ENCODE measurements at regions not wholly inside any gene's neighbourhood (a gene's known extent, or its start where the extent isn't known, plus 50 kb on each side); places are given as distances from the start of the nearest gene placed in this dataset.

GRCh38 chr6:95848717-95849116 is 167.1 kb upstream of the FUT9 start:
- H3K36me3 Mint-ChIP-seq (ENCODE audit: insufficient read depth in 1 of 3, low read depth in 3 of 3): no peaks in the 10 kb centered on the region
- H3T11ph ChIP-seq (ENCODE audit: low read length): no peak overlapping the region
- H3K27ac ChIP-seq (ENCODE audit: insufficient read length, low read depth, low read length): no peak overlapping the region
- H3K23me2 ChIP-seq (ENCODE audit: insufficient read length, low read depth, low read length, poor library complexity, severe bottlenecking): no peaks in the 10 kb centered on the region
- no peak overlapping the region for H3K18ac ChIP-seq (ENCODE audit: insufficient read length, low read depth, low read length)
- no peak overlapping the region for H2BK20ac ChIP-seq (ENCODE audit: low read depth, low read length, poor library complexity, severe bottlenecking)
- H3K79me1 ChIP-seq (ENCODE audit: insufficient read depth, low read depth, low read length, poor library complexity, severe bottlenecking): no peaks in the 10 kb centered on the region
- no peak overlapping the region for H3K4me2 ChIP-seq (ENCODE audit: insufficient read depth, insufficient read length, low read length)
- H3K79me2 ChIP-seq (ENCODE audit: insufficient read depth, low read length): no peaks in the 10 kb centered on the region
- H3K9me3 ChIP-seq (ENCODE audit: control insufficient read depth, low read depth, low read length): no peaks in the 10 kb centered on the region
- no peak overlapping the region for H4K91ac ChIP-seq (ENCODE audit: insufficient read length, low read depth, low read length)
- no peaks in the 10 kb centered on the region for H3K27me3 Mint-ChIP-seq (ENCODE audit: low read depth)
- no peaks in the 10 kb centered on the region for H3K27me3 ChIP-seq (ENCODE audit: insufficient read depth, low read length)
- no peak overlapping the region for H2AK5ac ChIP-seq (ENCODE audit: insufficient read length, low read length)
- no peak overlapping the region for H4K8ac ChIP-seq (replicated peaks; ENCODE audit: insufficient read length, low read depth, low read length)
- H3K56ac ChIP-seq (ENCODE audit: insufficient read length, low read depth, low read length): no peak overlapping the region
- no peak overlapping the region for H2BK15ac ChIP-seq (ENCODE audit: low read depth, low read length)
- H2BK12ac ChIP-seq (ENCODE audit: insufficient read length, low read depth, low read length): no peak overlapping the region
- H3K4me1 ChIP-seq (ENCODE audit: insufficient read depth, low read length): no peaks in the 10 kb centered on the region
- no peak overlapping the region for H3K23ac ChIP-seq (ENCODE audit: insufficient read length, low read depth, low read length)
- no peak overlapping the region for H3K14ac ChIP-seq (ENCODE audit: insufficient read depth, low read length)
- H3K4me3 Mint-ChIP-seq: no peak overlapping the region
- no peak overlapping the region for H3K9ac ChIP-seq (ENCODE audit: extremely low read depth, insufficient read length, low read length)
- peaks cover 0 to 3% of the 10 kb centered on the region in 2 experiments; a peak in 1 of 5 replicates for H3K9me3 Mint-ChIP-seq
- no peak for DNase-seq
- peak overlapping the region in 2 of 3 experiments; percentile 37 to 77; a peak in 2 of 7 replicates for H3K27ac Mint-ChIP-seq
- H3K4me1 Mint-ChIP-seq: no peaks in the 10 kb centered on the region
- WGBS (ENCODE audit: extremely low coverage, insufficient read length, low lambda C conversion rate): no CpG with 5 or more reads among the region's 8 CpGs
- no peak overlapping the region for H4K5ac ChIP-seq (ENCODE audit: insufficient read length, low read depth, low read length)
- H2BK5ac ChIP-seq (ENCODE audit: insufficient read length, low read length): no peak overlapping the region
- TF ChIP-seq, protein P1, sequence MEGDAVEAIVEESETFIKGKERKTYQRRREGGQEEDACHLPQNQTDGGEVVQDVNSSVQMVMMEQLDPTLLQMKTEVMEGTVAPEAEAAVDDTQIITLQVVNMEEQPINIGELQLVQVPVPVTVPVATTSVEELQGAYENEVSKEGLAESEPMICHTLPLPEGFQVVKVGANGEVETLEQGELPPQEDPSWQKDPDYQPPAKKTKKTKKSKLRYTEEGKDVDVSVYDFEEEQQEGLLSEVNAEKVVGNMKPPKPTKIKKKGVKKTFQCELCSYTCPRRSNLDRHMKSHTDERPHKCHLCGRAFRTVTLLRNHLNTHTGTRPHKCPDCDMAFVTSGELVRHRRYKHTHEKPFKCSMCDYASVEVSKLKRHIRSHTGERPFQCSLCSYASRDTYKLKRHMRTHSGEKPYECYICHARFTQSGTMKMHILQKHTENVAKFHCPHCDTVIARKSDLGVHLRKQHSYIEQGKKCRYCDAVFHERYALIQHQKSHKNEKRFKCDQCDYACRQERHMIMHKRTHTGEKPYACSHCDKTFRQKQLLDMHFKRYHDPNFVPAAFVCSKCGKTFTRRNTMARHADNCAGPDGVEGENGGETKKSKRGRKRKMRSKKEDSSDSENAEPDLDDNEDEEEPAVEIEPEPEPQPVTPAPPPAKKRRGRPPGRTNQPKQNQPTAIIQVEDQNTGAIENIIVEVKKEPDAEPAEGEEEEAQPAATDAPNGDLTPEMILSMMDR (conservative IDR thresholded peaks at IDR 0.05): no peak
- no peak overlapping the region for H3K4ac ChIP-seq (ENCODE audit: low read depth, low read length)
- no peak overlapping the region for H2AFZ ChIP-seq (ENCODE audit: low read length)
- no peaks in the 10 kb centered on the region for H4K20me1 ChIP-seq (ENCODE audit: control insufficient read depth, insufficient read depth, insufficient read length)
- no peak overlapping the region for H2BK120ac ChIP-seq (ENCODE audit: low read depth, low read length, poor library complexity, severe bottlenecking)
